ENCODE measurements at regions not wholly inside any gene's neighbourhood (a gene's known extent, or its start where the extent isn't known, plus 50 kb on each side); places are given as distances from the start of the nearest gene placed in this dataset.

DNA sequence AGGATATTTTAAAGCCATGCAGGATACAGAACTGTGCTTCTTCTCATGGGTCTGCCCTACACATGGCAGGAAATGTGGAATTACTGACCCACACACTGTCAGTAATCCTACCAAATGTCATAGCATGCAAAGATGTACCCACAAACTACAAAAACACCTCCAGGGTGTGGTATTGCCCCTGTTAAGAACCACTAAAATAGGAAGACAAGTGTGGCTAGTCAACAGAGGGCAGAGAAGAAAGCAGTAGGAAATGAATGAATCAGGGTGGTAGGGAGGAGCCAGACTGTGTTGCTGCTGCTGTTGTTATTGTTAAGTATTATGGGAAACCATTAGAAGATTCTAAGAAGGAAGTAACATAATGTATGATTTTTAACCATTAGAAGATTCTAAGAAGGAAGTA is 556.7 kb upstream of the ACVR2A start:
- TF ChIP-seq ZNF565 (CRISPR knock-in tag; conservative IDR thresholded peaks at IDR 0.05; ENCODE audit: low read depth) (no peak), ARNTL (CRISPR knock-in tag; IDR thresholded peaks at IDR 0.05; ENCODE audit: borderline replicate concordance, low read depth) (no peak), PPARA (CRISPR knock-in tag; IDR thresholded peaks at IDR 0.05; ENCODE audit: borderline replicate concordance) (no peak), ZFP3 (CRISPR knock-in tag; IDR thresholded peaks at IDR 0.05) (no peak), ZNF8 (CRISPR knock-in tag; IDR thresholded peaks at IDR 0.05) (no peak), CSDC2 (CRISPR knock-in tag; IDR thresholded peaks at IDR 0.05) (no peak), GLIS3 (CRISPR knock-in tag; IDR thresholded peaks at IDR 0.05) (no peak), SNAI2 (CRISPR knock-in tag; IDR thresholded peaks at IDR 0.05) (no peak), TOX (CRISPR knock-in tag; IDR thresholded peaks at IDR 0.05; ENCODE audit: borderline replicate concordance) (no peak), BACH2 (CRISPR knock-in tag; IDR thresholded peaks at IDR 0.05; ENCODE audit: borderline replicate concordance) (no peak), ZC3H10 (CRISPR knock-in tag; IDR thresholded peaks at IDR 0.05) (no peak), ISL1 (CRISPR knock-in tag; IDR thresholded peaks at IDR 0.05) (no peak), ESRRG (CRISPR knock-in tag; IDR thresholded peaks at IDR 0.05) (no peak), ZNF70 (CRISPR knock-in tag; IDR thresholded peaks at IDR 0.05) (no peak)
- TF ChIP-seq, protein P1, sequence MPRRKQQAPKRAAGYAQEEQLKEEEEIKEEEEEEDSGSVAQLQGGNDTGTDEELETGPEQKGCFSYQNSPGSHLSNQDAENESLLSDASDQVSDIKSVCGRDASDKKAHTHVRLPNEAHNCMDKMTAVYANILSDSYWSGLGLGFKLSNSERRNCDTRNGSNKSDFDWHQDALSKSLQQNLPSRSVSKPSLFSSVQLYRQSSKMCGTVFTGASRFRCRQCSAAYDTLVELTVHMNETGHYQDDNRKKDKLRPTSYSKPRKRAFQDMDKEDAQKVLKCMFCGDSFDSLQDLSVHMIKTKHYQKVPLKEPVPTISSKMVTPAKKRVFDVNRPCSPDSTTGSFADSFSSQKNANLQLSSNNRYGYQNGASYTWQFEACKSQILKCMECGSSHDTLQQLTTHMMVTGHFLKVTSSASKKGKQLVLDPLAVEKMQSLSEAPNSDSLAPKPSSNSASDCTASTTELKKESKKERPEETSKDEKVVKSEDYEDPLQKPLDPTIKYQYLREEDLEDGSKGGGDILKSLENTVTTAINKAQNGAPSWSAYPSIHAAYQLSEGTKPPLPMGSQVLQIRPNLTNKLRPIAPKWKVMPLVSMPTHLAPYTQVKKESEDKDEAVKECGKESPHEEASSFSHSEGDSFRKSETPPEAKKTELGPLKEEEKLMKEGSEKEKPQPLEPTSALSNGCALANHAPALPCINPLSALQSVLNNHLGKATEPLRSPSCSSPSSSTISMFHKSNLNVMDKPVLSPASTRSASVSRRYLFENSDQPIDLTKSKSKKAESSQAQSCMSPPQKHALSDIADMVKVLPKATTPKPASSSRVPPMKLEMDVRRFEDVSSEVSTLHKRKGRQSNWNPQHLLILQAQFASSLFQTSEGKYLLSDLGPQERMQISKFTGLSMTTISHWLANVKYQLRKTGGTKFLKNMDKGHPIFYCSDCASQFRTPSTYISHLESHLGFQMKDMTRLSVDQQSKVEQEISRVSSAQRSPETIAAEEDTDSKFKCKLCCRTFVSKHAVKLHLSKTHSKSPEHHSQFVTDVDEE (CRISPR knock-in tag; IDR thresholded peaks at IDR 0.05) = no peak
- ATAC-seq = no peak

DNA sequence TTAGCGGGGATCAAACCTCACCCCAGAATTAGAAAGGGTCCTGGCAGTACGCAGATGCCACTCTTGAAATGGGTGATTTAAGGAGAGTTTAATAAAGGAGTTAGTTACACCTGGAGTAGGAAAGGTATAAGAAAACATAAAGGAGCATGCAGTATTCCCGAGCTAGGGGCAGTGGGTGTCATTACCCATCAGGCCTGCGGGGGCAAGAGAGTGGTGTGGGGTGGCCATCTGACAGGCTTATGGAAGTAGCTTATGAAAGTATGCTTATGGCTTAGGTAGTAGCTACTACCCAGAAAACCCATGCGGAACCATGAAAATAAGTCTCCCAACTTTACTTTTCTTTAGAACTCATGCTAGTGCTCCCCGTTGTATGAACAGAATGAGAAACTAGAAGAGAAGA is 568.9 kb upstream of the ACVR2A start:
- ATAC-seq = no peak
- TF ChIP-seq BACH2 (CRISPR knock-in tag; IDR thresholded peaks at IDR 0.05; ENCODE audit: borderline replicate concordance) = no peak
- no peak for TF ChIP-seq TCF4 (CRISPR knock-in tag; IDR thresholded peaks at IDR 0.05; ENCODE audit: borderline replicate concordance)
- TF ChIP-seq OSR1 (CRISPR knock-in tag; IDR thresholded peaks at IDR 0.05) = no peak
- TF ChIP-seq ZNF565 (CRISPR knock-in tag; conservative IDR thresholded peaks at IDR 0.05; ENCODE audit: low read depth) = no peak
- no peak for TF ChIP-seq PPARA (CRISPR knock-in tag; IDR thresholded peaks at IDR 0.05; ENCODE audit: borderline replicate concordance)
- TF ChIP-seq RARB (CRISPR knock-in tag; IDR thresholded peaks at IDR 0.05) = no peak
- no peak for TF ChIP-seq SNAI2 (CRISPR knock-in tag; IDR thresholded peaks at IDR 0.05)
- TF ChIP-seq, protein P1 (CRISPR knock-in tag; IDR thresholded peaks at IDR 0.05) = no peak
- no peak for TF ChIP-seq POU6F1 (CRISPR knock-in tag; IDR thresholded peaks at IDR 0.05; ENCODE audit: borderline replicate concordance, low read depth)

GRCh38 chr2:147273628-147274027 is 571.2 kb upstream of the ACVR2A start:
- no peak for TF ChIP-seq GLIS3 (CRISPR knock-in tag; IDR thresholded peaks at IDR 0.05)
- TF ChIP-seq POU6F1 (CRISPR knock-in tag; IDR thresholded peaks at IDR 0.05; ENCODE audit: borderline replicate concordance, low read depth) = no peak
- TF ChIP-seq ZFP3 (CRISPR knock-in tag; IDR thresholded peaks at IDR 0.05) = no peak
- TF ChIP-seq, protein P2, sequence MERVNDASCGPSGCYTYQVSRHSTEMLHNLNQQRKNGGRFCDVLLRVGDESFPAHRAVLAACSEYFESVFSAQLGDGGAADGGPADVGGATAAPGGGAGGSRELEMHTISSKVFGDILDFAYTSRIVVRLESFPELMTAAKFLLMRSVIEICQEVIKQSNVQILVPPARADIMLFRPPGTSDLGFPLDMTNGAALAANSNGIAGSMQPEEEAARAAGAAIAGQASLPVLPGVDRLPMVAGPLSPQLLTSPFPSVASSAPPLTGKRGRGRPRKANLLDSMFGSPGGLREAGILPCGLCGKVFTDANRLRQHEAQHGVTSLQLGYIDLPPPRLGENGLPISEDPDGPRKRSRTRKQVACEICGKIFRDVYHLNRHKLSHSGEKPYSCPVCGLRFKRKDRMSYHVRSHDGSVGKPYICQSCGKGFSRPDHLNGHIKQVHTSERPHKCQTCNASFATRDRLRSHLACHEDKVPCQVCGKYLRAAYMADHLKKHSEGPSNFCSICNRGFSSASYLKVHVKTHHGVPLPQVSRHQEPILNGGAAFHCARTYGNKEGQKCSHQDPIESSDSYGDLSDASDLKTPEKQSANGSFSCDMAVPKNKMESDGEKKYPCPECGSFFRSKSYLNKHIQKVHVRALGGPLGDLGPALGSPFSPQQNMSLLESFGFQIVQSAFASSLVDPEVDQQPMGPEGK (CRISPR knock-in tag; IDR thresholded peaks at IDR 0.05; ENCODE audit: borderline replicate concordance) = no peak
- no peak for TF ChIP-seq RARB (CRISPR knock-in tag; IDR thresholded peaks at IDR 0.05)
- no peak for TF ChIP-seq TCF4 (CRISPR knock-in tag; IDR thresholded peaks at IDR 0.05; ENCODE audit: borderline replicate concordance)
- TF ChIP-seq, protein P1 (CRISPR knock-in tag; IDR thresholded peaks at IDR 0.05) = no peak
- ATAC-seq = no peak
